ENCODE measurements at regions not wholly inside any gene's neighbourhood (a gene's known extent, or its start where the extent isn't known, plus 50 kb on each side); places are given as distances from the start of the nearest gene placed in this dataset.
A peak's percentile ranks its signal among the peaks of the same experiment; 100 is the strongest.

GRCh38 chr7:73963252-73963822, 64.6 kb upstream of the ELN start:
- DNase-seq (ENCODE audit: low spot score) = no peak

GRCh38 chr7:73964786-73965185, 63.2 kb upstream of the ELN start:
- DNase-seq (ENCODE audit: low spot score) = no peak

GRCh38 chr7:73966062-73966940, 61.7 kb upstream of the ELN start:
- no peak for DNase-seq (ENCODE audit: low spot score)

- no peak for DNase-seq (ENCODE audit: low spot score)
Observed at GRCh38 chr7:73966941-73967831, 60.8 kb upstream of the ELN start.

GRCh38 chr7:73967832-73968290, 60.1 kb upstream of the ELN start:
- no peak for DNase-seq (ENCODE audit: low spot score)

GRCh38 chr7:73968487-73968886, 59.5 kb upstream of the ELN start:
- DNase-seq (ENCODE audit: low spot score) = no peak

- DNase-seq (ENCODE audit: low spot score) = no peak
Observed at GRCh38 chr7:73969991-73970390, 58.0 kb upstream of the ELN start.

GRCh38 chr7:73970801-73971229, 57.2 kb upstream of the ELN start:
- no peak for DNase-seq (ENCODE audit: low spot score)

GRCh38 chr7:73971322-73971703, 56.7 kb upstream of the ELN start:
- no peak for DNase-seq (ENCODE audit: low spot score)

GRCh38 chr7:73971704-73972341, 56.1 kb upstream of the ELN start:
- DNase-seq (ENCODE audit: low spot score) = no peak

GRCh38 chr7:73972614-73973013, 55.4 kb upstream of the ELN start:
- DNase-seq (ENCODE audit: low spot score) = no peak

- no peak for DNase-seq (ENCODE audit: low spot score)
Observed at GRCh38 chr7:73973091-73973490, 54.9 kb upstream of the ELN start.

GRCh38 chr7:73974101-73974947, 53.6 kb upstream of the ELN start:
- DNase-seq (ENCODE audit: low spot score) = no peak

- no peak for DNase-seq (ENCODE audit: low spot score)
Observed at GRCh38 chr7:73974948-73975926, 52.7 kb upstream of the ELN start.

GRCh38 chr7:73976761-73977618, 51.0 kb upstream of the ELN start:
- DNase-seq (ENCODE audit: low spot score) = peak; percentile 72

GRCh38 chr7:73977619-73978618, 50.1 kb upstream of the ELN start:
- no peak for DNase-seq (ENCODE audit: low spot score)
